ENCODE measurements at regions not wholly inside any gene's neighbourhood (a gene's known extent, or its start where the extent isn't known, plus 50 kb on each side); places are given as distances from the start of the nearest gene placed in this dataset.
A peak's percentile ranks its signal among the peaks of the same experiment; 100 is the strongest.

GRCh38 chr1:87844251-87844650, 515.6 kb downstream of the LMO4 start:
- Histone ChIP-seq H3K4me3 (ENCODE audit: low read depth, low read length) (no peak overlapping the region), H3K9me3 (ENCODE audit: control insufficient read depth, insufficient read depth, low read length) (no peaks in the 10 kb centered on the region), H3K9ac (ENCODE audit: low read depth, low read length) (no peak overlapping the region), H3K27me3 (ENCODE audit: control insufficient read depth, insufficient read depth, low read length) (no peaks in the 10 kb centered on the region), H3K36me3 (ENCODE audit: control insufficient read depth, insufficient read depth, low read length) (no peaks in the 10 kb centered on the region), H3K27ac (ENCODE audit: low read depth, low read length) (no peak overlapping the region), H3K4me1 (ENCODE audit: control insufficient read depth, insufficient read depth, low read length) (no peaks in the 10 kb centered on the region)

- H3K9me3 ChIP-seq (ENCODE audit: control insufficient read depth, insufficient read depth, low read length) = no peaks in the 10 kb centered on the region
- no peak overlapping the region for H3K27ac ChIP-seq (ENCODE audit: low read depth, low read length)
- no peak overlapping the region for H3K9ac ChIP-seq (ENCODE audit: low read depth, low read length)
- no peaks in the 10 kb centered on the region for H3K27me3 ChIP-seq (ENCODE audit: control insufficient read depth, insufficient read depth, low read length)
- H3K4me1 ChIP-seq (ENCODE audit: control insufficient read depth, insufficient read depth, low read length) = peaks cover 3% of the 10 kb centered on the region; the same call in 1 of the 2 replicates
- H3K36me3 ChIP-seq (ENCODE audit: control insufficient read depth, insufficient read depth, low read length) = no peaks in the 10 kb centered on the region
- no peak overlapping the region for H3K4me3 ChIP-seq (ENCODE audit: low read depth, low read length)
Measured at GRCh38 chr1:87851490-87851889, 522.8 kb downstream of the LMO4 start.

DNA sequence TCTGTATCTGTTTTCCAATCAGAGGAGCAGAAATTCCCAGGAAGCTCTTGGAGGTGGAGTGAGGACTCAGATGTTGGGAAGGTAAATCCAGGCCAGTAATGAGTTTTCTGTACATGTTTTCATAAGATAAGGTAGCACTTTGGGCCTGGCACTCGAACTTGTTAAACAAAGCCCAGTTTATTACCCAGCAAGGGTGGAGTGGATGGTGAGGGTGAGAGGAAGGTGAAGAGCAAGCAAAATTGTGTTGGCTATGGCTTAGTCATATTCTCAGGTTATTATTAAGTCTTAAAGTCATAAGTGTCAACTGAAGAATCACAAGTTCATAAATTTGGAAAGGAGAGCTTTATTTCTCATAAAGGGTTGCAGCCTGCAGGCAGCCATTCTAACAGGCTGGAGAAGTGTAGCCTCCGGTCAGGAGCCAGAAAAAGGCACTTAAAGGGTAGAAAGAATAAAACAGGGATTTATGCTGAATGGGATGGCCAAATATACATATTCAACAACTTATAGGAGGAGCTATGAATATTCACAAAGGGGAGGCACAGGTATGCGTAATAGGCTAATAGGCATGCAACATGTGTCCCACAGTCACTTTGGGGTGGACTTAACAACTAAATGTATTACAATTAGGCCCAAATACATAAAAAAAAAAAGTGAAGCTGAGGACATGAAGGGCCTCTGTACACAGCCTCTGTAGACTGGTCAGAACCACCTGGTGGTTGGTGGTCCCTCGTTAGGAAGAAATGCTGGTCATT, 523.9 kb downstream of the LMO4 start:
- no peaks in the 10 kb centered on the region for H3K9me3 ChIP-seq (ENCODE audit: control insufficient read depth, insufficient read depth, low read length)
- no peak overlapping the region for H3K9ac ChIP-seq (ENCODE audit: low read depth, low read length)
- no peak overlapping the region for H3K4me3 ChIP-seq (ENCODE audit: low read depth, low read length)
- H3K4me1 ChIP-seq (ENCODE audit: control insufficient read depth, insufficient read depth, low read length) = peaks cover 3% of the 10 kb centered on the region; the same call in 1 of the 2 replicates
- no peak overlapping the region for H3K27ac ChIP-seq (ENCODE audit: low read depth, low read length)
- H3K27me3 ChIP-seq (ENCODE audit: control insufficient read depth, insufficient read depth, low read length) = no peaks in the 10 kb centered on the region
- H3K36me3 ChIP-seq (ENCODE audit: control insufficient read depth, insufficient read depth, low read length) = no peaks in the 10 kb centered on the region

DNA sequence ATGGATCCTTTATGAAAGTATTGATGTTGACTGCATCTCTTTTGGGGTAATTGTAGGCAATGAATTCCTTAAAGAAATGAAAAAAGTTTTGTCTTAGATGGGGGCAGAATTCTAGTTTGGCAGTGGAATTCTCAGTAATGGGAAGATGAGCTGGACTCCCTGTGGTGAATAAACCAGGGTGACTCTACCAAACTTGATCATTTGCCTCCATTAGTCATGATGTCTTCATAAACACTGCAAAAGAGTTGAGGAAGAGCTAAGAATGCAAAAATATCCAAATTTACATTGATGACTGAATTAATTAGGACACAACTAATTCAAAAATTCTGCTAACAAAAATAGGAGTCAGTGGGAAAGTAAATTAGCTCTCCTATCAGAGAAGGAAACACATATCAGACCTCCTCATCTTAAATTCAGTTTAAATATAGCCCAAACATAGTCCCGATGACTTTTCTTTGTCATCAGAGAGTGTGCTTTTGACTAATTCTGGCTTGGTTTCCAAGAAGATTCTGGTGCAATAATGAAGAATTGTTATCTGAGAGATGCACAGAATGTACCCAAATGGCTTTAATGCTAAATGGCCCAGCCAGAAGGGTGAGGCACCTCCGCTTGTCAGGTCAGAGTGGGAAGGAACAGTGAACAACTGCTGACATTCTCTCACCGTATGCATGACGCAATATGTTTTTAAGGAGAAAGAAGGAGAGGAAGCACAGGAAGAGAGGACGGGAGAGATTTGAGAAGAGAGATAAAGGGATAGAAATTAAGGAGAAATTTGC, 525.1 kb downstream of the LMO4 start:
- no peak overlapping the region for H3K27ac ChIP-seq (ENCODE audit: low read depth, low read length)
- no peaks in the 10 kb centered on the region for H3K36me3 ChIP-seq (ENCODE audit: control insufficient read depth, insufficient read depth, low read length)
- peaks cover 5% of the 10 kb centered on the region for H3K9me3 ChIP-seq (ENCODE audit: control insufficient read depth, insufficient read depth, low read length)
- no peak overlapping the region for H3K9ac ChIP-seq (ENCODE audit: low read depth, low read length)
- no peak overlapping the region for H3K4me3 ChIP-seq (ENCODE audit: low read depth, low read length)
- no peaks in the 10 kb centered on the region for H3K27me3 ChIP-seq (ENCODE audit: control insufficient read depth, insufficient read depth, low read length)
- H3K4me1 ChIP-seq (ENCODE audit: control insufficient read depth, insufficient read depth, low read length) = peaks cover 3% of the 10 kb centered on the region; the same call in 1 of the 2 replicates

- Histone ChIP-seq H3K27me3 (ENCODE audit: control insufficient read depth, insufficient read depth, low read length) (no peaks in the 10 kb centered on the region), H3K9me3 (ENCODE audit: control insufficient read depth, insufficient read depth, low read length) (peaks cover 10% of the 10 kb centered on the region), H3K9ac (ENCODE audit: low read depth, low read length) (no peak overlapping the region), H3K36me3 (ENCODE audit: control insufficient read depth, insufficient read depth, low read length) (no peaks in the 10 kb centered on the region), H3K4me1 (ENCODE audit: control insufficient read depth, insufficient read depth, low read length) (peaks cover 28% of the 10 kb centered on the region), H3K27ac (ENCODE audit: low read depth, low read length) (no peak overlapping the region), H3K4me3 (ENCODE audit: low read depth, low read length) (peak overlapping the region; percentile 18; the same call in 1 of the 2 replicates)
Measured at GRCh38 chr1:87863317-87863716, 534.6 kb downstream of the LMO4 start.

DNA sequence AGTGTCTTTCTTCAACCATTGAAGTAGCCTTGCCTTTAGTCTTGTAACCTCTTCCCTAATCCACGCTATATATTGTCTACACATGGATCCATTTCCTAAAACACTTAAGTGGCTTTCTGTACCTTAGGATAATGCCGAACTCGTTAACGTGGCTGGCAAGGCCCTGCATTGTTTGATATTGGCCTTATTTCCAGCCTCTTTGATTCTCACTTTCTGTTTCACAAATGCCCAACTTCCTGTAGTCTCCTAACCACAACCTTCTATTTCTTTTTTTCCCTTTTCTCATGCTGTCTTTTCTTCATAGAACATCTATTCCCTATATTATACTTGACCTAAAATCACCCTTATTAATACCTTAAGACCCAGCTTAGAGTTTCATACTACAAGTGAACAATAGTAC, 536.0 kb downstream of the LMO4 start:
- H3K27ac ChIP-seq (ENCODE audit: low read depth, low read length) = no peak overlapping the region
- H3K4me3 ChIP-seq (ENCODE audit: low read depth, low read length) = no peak overlapping the region
- H3K27me3 ChIP-seq (ENCODE audit: control insufficient read depth, insufficient read depth, low read length) = no peaks in the 10 kb centered on the region
- no peak overlapping the region for H3K9ac ChIP-seq (ENCODE audit: low read depth, low read length)
- H3K9me3 ChIP-seq (ENCODE audit: control insufficient read depth, insufficient read depth, low read length) = no peaks in the 10 kb centered on the region; the same call in 1 of the 2 replicates
- no peaks in the 10 kb centered on the region for H3K36me3 ChIP-seq (ENCODE audit: control insufficient read depth, insufficient read depth, low read length)
- H3K4me1 ChIP-seq (ENCODE audit: control insufficient read depth, insufficient read depth, low read length) = peaks cover 28% of the 10 kb centered on the region

GRCh38 chr1:87866416-87866815, 537.7 kb downstream of the LMO4 start:
- Histone ChIP-seq H3K27ac (ENCODE audit: low read depth, low read length) (no peak overlapping the region), H3K27me3 (ENCODE audit: control insufficient read depth, insufficient read depth, low read length) (no peaks in the 10 kb centered on the region), H3K9me3 (ENCODE audit: control insufficient read depth, insufficient read depth, low read length) (no peaks in the 10 kb centered on the region; the same call in 1 of the 2 replicates), H3K9ac (ENCODE audit: low read depth, low read length) (no peak overlapping the region), H3K4me1 (ENCODE audit: control insufficient read depth, insufficient read depth, low read length) (peaks cover 30% of the 10 kb centered on the region), H3K36me3 (ENCODE audit: control insufficient read depth, insufficient read depth, low read length) (no peaks in the 10 kb centered on the region), H3K4me3 (ENCODE audit: low read depth, low read length) (no peak overlapping the region)

- Histone ChIP-seq H3K27ac (ENCODE audit: low read depth, low read length) (no peak overlapping the region), H3K27me3 (ENCODE audit: control insufficient read depth, insufficient read depth, low read length) (no peaks in the 10 kb centered on the region), H3K4me1 (ENCODE audit: control insufficient read depth, insufficient read depth, low read length) (peaks cover 27% of the 10 kb centered on the region), H3K9me3 (ENCODE audit: control insufficient read depth, insufficient read depth, low read length) (no peaks in the 10 kb centered on the region; the same call in 1 of the 2 replicates), H3K4me3 (ENCODE audit: low read depth, low read length) (no peak overlapping the region), H3K36me3 (ENCODE audit: control insufficient read depth, insufficient read depth, low read length) (no peaks in the 10 kb centered on the region), H3K9ac (ENCODE audit: low read depth, low read length) (no peak overlapping the region)
Measured at GRCh38 chr1:87867626-87868025, 538.9 kb downstream of the LMO4 start.

DNA sequence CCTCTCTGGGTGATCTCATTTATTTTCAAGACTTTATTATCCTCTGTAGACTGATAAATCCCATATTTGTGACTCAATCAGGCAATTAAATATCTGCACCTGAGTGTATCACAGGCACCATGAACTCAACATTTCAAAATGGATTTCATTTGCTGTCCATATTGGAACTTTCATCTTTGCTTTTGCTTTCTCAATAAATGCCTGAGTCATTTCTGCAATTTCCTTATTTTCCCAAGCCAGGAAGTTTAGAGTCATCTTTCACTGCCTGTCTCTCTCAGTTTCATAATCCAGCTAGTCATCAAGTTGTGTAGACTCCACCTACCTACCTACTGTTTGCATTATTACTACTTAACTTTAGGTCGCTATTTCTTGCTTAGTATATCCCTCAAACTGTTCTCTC, 540.9 kb downstream of the LMO4 start:
- Histone ChIP-seq H3K4me1 (ENCODE audit: control insufficient read depth, insufficient read depth, low read length) (peaks cover 14% of the 10 kb centered on the region), H3K9ac (ENCODE audit: low read depth, low read length) (no peak overlapping the region), H3K36me3 (ENCODE audit: control insufficient read depth, insufficient read depth, low read length) (no peaks in the 10 kb centered on the region), H3K9me3 (ENCODE audit: control insufficient read depth, insufficient read depth, low read length) (no peaks in the 10 kb centered on the region; the same call in 1 of the 2 replicates), H3K4me3 (ENCODE audit: low read depth, low read length) (no peak overlapping the region), H3K27ac (ENCODE audit: low read depth, low read length) (no peak overlapping the region), H3K27me3 (ENCODE audit: control insufficient read depth, insufficient read depth, low read length) (no peaks in the 10 kb centered on the region)

DNA sequence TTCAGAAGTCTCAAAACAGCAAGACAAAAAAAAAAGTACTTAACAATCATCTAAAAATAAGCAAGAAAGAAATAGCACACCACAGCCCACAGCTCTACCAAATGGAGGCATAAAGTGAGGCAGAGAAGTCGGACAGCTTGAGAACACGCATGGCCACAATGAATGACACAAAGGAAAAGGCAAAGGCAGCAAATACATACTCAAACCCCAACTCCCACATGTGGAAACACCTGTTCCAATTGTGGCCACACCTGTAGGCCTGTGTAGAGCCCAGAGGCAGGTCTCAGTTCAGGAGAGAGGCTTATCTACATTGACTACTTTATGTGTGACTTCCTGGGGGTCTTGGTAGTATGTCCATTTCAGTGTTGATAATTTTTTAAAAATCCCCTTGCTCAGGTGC, 543.5 kb downstream of the LMO4 start:
- Histone ChIP-seq H3K4me1 (ENCODE audit: control insufficient read depth, insufficient read depth, low read length) (peaks cover 11% of the 10 kb centered on the region; the same call in 1 of the 2 replicates), H3K27me3 (ENCODE audit: control insufficient read depth, insufficient read depth, low read length) (no peaks in the 10 kb centered on the region), H3K4me3 (ENCODE audit: low read depth, low read length) (no peak overlapping the region), H3K36me3 (ENCODE audit: control insufficient read depth, insufficient read depth, low read length) (no peaks in the 10 kb centered on the region), H3K9me3 (ENCODE audit: control insufficient read depth, insufficient read depth, low read length) (no peaks in the 10 kb centered on the region; the same call in 1 of the 2 replicates), H3K9ac (ENCODE audit: low read depth, low read length) (no peak overlapping the region), H3K27ac (ENCODE audit: low read depth, low read length) (no peak overlapping the region)

DNA sequence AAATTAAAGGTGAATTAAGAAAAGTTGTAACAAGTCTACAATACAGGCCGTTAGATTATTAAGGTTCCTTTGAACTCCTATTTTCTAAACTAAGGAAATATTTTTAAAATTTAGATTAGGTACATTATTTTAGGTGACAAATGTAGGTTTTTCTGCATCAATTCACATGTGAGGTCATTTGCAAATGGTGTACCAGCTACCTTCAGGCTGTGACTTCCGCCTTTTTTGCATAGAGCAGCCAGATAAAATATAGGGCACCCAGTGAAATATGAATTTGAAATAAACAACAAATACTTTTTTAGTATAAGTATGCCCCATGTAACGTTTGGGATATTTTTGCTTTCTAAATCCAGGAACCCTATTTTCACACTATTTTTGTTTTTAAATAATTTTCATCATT, 544.0 kb downstream of the LMO4 start:
- H3K9ac ChIP-seq (ENCODE audit: low read depth, low read length) = no peak overlapping the region
- no peaks in the 10 kb centered on the region; the same call in 1 of the 2 replicates for H3K9me3 ChIP-seq (ENCODE audit: control insufficient read depth, insufficient read depth, low read length)
- H3K27me3 ChIP-seq (ENCODE audit: control insufficient read depth, insufficient read depth, low read length) = no peaks in the 10 kb centered on the region
- no peaks in the 10 kb centered on the region for H3K36me3 ChIP-seq (ENCODE audit: control insufficient read depth, insufficient read depth, low read length)
- H3K27ac ChIP-seq (ENCODE audit: low read depth, low read length) = no peak overlapping the region
- no peak overlapping the region for H3K4me3 ChIP-seq (ENCODE audit: low read depth, low read length)
- peaks cover 11% of the 10 kb centered on the region; the same call in 1 of the 2 replicates for H3K4me1 ChIP-seq (ENCODE audit: control insufficient read depth, insufficient read depth, low read length)

Data from HUES48 (cell line).